ENCODE measurements at regions not wholly inside any gene's neighbourhood (a gene's known extent, or its start where the extent isn't known, plus 50 kb on each side); places are given as distances from the start of the nearest gene placed in this dataset.

GRCh38 chr15:77744398-77744797 is 111.7 kb upstream of the LINGO1 start:
- DNase-seq (ENCODE audit: low read depth), result no peak
- no peak for TF ChIP-seq CTCF (conservative IDR thresholded peaks at IDR 0.05; ENCODE audit: low read length)
- no peak overlapping the region for H3K4me3 ChIP-seq (ENCODE audit: low read length)

- TF ChIP-seq CTCF (conservative IDR thresholded peaks at IDR 0.05; ENCODE audit: low read length), result no peak
- no peak overlapping the region for H3K4me3 ChIP-seq (ENCODE audit: low read length)
- no peak for DNase-seq (ENCODE audit: low read depth)
These were observed 109.9 kb upstream of the LINGO1 start for GRCh38 chr15:77742570-77742969.

- TF ChIP-seq CTCF (conservative IDR thresholded peaks at IDR 0.05; ENCODE audit: low read length), result no peak
- no peak overlapping the region for H3K4me3 ChIP-seq (ENCODE audit: low read length)
- no peak for DNase-seq (ENCODE audit: low read depth)
These were observed 109.4 kb upstream of the LINGO1 start for GRCh38 chr15:77742127-77742526.

- H3K4me3 ChIP-seq (ENCODE audit: low read length), result no peak overlapping the region
- no peak for TF ChIP-seq CTCF (conservative IDR thresholded peaks at IDR 0.05; ENCODE audit: low read length)
- DNase-seq (ENCODE audit: low read depth), result no peak
These were observed 108.4 kb upstream of the LINGO1 start for GRCh38 chr15:77741106-77741505.

GRCh38 chr15:77739591-77740378 is 107.1 kb upstream of the LINGO1 start:
- TF ChIP-seq CTCF (conservative IDR thresholded peaks at IDR 0.05; ENCODE audit: low read length), result no peak
- DNase-seq (ENCODE audit: low read depth), result no peak
- H3K4me3 ChIP-seq (ENCODE audit: low read length), result no peak overlapping the region

GRCh38 chr15:77738441-77739302 is 106.0 kb upstream of the LINGO1 start:
- no peak for TF ChIP-seq CTCF (conservative IDR thresholded peaks at IDR 0.05; ENCODE audit: low read length)
- no peak overlapping the region for H3K4me3 ChIP-seq (ENCODE audit: low read length)
- DNase-seq (ENCODE audit: low read depth), result no peak

GRCh38 chr15:77738038-77738370 is 105.3 kb upstream of the LINGO1 start:
- DNase-seq (ENCODE audit: low read depth), result no peak
- H3K4me3 ChIP-seq (ENCODE audit: low read length), result no peak overlapping the region
- TF ChIP-seq CTCF (conservative IDR thresholded peaks at IDR 0.05; ENCODE audit: low read length), result no peak
